ENCODE measurements at regions not wholly inside any gene's neighbourhood (a gene's known extent, or its start where the extent isn't known, plus 50 kb on each side); places are given as distances from the start of the nearest gene placed in this dataset.

GRCh38 chr11:34755671-34756070 lies 134.8 kb downstream of the EHF start:
- no peak for DNase-seq (ENCODE audit: extremely low read depth, low read depth)
- TF ChIP-seq, protein P1, sequence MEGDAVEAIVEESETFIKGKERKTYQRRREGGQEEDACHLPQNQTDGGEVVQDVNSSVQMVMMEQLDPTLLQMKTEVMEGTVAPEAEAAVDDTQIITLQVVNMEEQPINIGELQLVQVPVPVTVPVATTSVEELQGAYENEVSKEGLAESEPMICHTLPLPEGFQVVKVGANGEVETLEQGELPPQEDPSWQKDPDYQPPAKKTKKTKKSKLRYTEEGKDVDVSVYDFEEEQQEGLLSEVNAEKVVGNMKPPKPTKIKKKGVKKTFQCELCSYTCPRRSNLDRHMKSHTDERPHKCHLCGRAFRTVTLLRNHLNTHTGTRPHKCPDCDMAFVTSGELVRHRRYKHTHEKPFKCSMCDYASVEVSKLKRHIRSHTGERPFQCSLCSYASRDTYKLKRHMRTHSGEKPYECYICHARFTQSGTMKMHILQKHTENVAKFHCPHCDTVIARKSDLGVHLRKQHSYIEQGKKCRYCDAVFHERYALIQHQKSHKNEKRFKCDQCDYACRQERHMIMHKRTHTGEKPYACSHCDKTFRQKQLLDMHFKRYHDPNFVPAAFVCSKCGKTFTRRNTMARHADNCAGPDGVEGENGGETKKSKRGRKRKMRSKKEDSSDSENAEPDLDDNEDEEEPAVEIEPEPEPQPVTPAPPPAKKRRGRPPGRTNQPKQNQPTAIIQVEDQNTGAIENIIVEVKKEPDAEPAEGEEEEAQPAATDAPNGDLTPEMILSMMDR (IDR thresholded peaks at IDR 0.05; ENCODE audit: low read depth, low read length), result no peak

DNA sequence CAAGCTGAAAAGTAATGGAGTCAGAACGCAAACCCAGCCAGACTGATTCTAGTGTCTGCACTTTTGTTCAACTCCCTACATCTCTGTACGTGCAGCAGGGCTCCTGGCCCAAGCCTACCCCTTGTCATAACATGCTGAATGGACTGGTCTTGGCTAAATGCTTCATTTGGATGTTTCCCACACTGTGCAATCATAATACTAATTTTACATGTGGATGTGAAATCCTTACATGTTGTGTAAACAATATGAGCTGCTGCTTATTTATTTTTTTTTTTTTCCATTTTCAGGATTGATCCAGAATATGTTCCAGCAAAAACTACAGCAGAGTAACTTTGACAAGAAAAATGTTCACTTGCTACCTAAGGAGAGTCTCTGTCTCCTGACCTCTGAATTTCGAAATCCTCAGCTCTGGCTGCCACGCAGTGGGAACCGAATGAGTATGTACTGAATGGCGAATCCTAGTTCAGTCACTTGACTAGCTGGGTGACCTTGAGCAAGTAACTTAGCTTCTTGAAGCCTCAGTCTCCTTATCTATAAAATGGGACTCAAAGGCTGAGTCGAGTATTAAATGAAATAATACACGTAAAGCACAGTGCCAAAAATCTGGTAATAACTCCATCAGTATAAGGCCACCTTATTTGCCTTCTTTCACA lies 133.4 kb downstream of the EHF start:
- TF ChIP-seq, protein P1 (IDR thresholded peaks at IDR 0.05; ENCODE audit: low read depth, low read length), result no peak
- DNase-seq (ENCODE audit: extremely low read depth, low read depth), result no peak

DNA sequence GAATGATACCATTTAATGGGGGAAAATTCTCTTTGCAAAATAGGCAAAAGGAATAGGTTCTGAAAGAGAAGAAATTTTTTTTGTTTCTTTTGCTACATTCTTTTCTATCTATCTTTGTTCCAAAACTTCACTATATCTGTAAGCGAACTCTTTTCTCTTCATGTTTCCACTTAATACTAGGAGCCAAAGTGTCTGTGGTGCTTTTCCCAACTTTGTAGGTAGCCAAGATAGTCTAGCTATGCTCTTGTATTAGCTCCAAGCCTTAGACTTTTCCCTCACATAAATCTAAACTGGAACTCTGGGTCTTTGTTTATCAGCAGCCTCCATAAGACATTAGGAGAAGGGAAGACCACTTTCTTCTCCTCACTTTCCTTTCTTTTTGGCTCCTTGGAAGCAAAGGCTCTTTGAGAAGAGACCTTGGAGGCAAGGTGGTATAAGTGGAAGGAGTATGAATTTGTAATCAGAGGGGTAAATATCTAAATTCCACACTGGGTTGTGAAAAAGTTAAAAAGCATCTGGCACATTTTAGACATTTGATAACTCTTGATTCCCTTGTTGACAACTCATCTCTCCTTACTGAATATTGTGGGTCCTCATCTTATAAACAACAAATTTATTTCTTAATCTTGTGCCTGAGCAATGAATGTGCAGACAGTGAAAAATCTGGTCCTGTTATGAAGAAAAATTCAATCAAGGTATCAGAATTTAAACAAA lies 130.0 kb downstream of the EHF start:
- no peak for DNase-seq (ENCODE audit: extremely low read depth, low read depth)
- TF ChIP-seq, protein P1 (IDR thresholded peaks at IDR 0.05; ENCODE audit: low read depth, low read length), result no peak

DNA sequence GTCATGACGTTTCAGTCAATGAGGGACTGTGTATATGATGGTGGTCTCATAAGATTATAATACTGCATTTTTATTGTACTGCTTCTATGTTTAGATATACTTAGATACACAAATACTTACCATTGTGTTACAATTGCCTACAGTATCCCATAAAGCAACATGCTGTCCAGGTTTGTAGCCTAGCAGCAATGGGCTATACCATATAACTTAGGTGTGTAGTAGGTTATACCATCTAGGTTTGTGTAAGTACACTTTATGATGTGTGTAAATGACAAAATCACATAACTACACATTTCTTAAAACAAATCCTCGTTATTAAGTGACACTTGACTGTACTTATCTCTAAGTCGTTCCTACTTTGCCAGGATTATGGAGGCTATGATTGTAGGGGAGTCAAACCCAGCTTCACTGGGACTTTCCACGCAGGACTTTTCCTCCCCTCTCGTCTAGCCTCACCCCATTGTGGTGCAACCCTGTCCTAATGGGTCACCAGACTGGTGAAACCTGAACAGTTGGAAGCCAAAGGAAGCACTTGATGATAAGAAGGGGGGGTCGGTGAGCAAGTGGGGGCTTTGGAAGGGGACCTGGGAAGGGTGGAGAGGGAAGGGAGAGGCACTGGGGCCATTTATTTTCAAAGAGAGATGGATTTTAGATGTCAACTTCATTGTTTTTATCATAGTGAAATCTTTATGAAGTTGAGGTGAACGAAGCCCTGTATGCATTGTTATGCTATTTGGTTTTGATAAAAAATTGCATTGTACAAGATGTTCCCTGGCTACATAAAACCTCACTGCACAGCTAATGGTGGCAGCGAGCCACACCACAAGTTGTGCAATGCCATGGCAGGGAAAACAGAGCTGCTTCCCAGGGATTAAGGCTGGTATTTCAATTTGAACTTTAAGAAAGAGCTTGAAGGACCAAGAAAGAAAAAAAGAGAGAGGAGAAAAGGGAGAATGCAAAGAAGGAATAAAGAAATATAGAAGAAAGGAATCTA lies 129.1 kb downstream of the EHF start:
- peak; percentile 88 for DNase-seq (ENCODE audit: extremely low read depth, low read depth)
- TF ChIP-seq, protein P1 (IDR thresholded peaks at IDR 0.05; ENCODE audit: low read depth, low read length), result no peak

- TF ChIP-seq, protein P1 (IDR thresholded peaks at IDR 0.05; ENCODE audit: low read depth, low read length), result no peak
- DNase-seq (ENCODE audit: extremely low read depth, low read depth), result peak; percentile 36
These were observed 127.1 kb downstream of the EHF start for GRCh38 chr11:34748036-34748435.

- TF ChIP-seq, protein P1 (IDR thresholded peaks at IDR 0.05; ENCODE audit: low read depth, low read length), result no peak
- DNase-seq (ENCODE audit: extremely low read depth, low read depth), result no peak
These were observed 126.4 kb downstream of the EHF start for GRCh38 chr11:34747251-34747650.

Measured in AG09319 (cell line).